GM19023 (cell line): ENCODE measurements at regions not wholly inside any gene's neighbourhood (a gene's known extent, or its start where the extent isn't known, plus 50 kb on each side); places are given as distances from the start of the nearest gene placed in this dataset.

ENCODE experiments used
- ATAC-seq: cut with Tn5 transposase; IDR thresholded peaks from one replicate; pipeline ENCODE4 v1.9.1; 2021; ENCODE audit warnings: mild to moderate bottlenecking, moderate library complexity; ENCODE audit not compliant: unreplicated experiment

- ATAC-seq = no peak
Observed at GRCh38 chr5:66538531-66538930, 57.7 kb upstream of the MAST4 start.

GRCh38 chr5:66540078-66540477 is 56.1 kb upstream of the MAST4 start:
- ATAC-seq = no peak

- no peak for ATAC-seq
Observed at GRCh38 chr5:66542711-66543110, 53.5 kb upstream of the MAST4 start.
